HEK293 (cell line): ENCODE measurements at regions not wholly inside any gene's neighbourhood (a gene's known extent, or its start where the extent isn't known, plus 50 kb on each side); places are given as distances from the start of the nearest gene placed in this dataset.

Source experiments
- MZF1 ChIP-seq: fragments of 450-650 bp; formaldehyde crosslinking; IDR thresholded peaks from 2 replicates; pipeline ENCODE4 v1.5.1; 2017; ENCODE audit warnings: missing biosample characterization, missing genetic modification characterization, borderline replicate concordance
- ZBTB20 ChIP-seq: fragments of 450-650 bp; formaldehyde crosslinking; IDR thresholded peaks from 2 replicates; pipeline ENCODE4 v1.5.1; 2016; ENCODE audit warnings: missing biosample characterization, missing genetic modification characterization
- ZFP37 ChIP-seq: fragments of 450-650 bp; formaldehyde crosslinking; IDR thresholded peaks from 2 replicates; pipeline ENCODE4 v1.5.1; 2016; ENCODE audit warnings: missing biosample characterization, missing genetic modification characterization
- ZNF266 ChIP-seq: fragments of 450-650 bp; formaldehyde crosslinking; IDR thresholded peaks from 2 replicates; pipeline ENCODE4 v1.5.1; 2016; ENCODE audit warnings: missing biosample characterization, missing genetic modification characterization, low read depth
- ZNF350 ChIP-seq: fragments of 450-650 bp; formaldehyde crosslinking; IDR thresholded peaks from 2 replicates; pipeline ENCODE4 v1.5.0; 2017; ENCODE audit warnings: missing biosample characterization, mild to moderate bottlenecking, missing genetic modification characterization
- ZNF529 ChIP-seq: fragments of 450-650 bp; formaldehyde crosslinking; IDR thresholded peaks from 2 replicates; pipeline ENCODE4 v1.5.1; 2017; ENCODE audit warnings: missing genetic modification characterization, missing biosample characterization; ENCODE audit not compliant: insufficient replicate concordance
- TF ChIP-seq, protein P1 (sequence below): fragments of 450-650 bp; formaldehyde crosslinking; IDR thresholded peaks from 2 replicates; pipeline ENCODE4 v1.5.1; 2016; ENCODE audit warnings: missing biosample characterization, missing genetic modification characterization

- TF ChIP-seq, protein P1, sequence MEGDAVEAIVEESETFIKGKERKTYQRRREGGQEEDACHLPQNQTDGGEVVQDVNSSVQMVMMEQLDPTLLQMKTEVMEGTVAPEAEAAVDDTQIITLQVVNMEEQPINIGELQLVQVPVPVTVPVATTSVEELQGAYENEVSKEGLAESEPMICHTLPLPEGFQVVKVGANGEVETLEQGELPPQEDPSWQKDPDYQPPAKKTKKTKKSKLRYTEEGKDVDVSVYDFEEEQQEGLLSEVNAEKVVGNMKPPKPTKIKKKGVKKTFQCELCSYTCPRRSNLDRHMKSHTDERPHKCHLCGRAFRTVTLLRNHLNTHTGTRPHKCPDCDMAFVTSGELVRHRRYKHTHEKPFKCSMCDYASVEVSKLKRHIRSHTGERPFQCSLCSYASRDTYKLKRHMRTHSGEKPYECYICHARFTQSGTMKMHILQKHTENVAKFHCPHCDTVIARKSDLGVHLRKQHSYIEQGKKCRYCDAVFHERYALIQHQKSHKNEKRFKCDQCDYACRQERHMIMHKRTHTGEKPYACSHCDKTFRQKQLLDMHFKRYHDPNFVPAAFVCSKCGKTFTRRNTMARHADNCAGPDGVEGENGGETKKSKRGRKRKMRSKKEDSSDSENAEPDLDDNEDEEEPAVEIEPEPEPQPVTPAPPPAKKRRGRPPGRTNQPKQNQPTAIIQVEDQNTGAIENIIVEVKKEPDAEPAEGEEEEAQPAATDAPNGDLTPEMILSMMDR (tag by site-specific recombination) = no peak
- TF ChIP-seq MZF1 (tag by site-specific recombination) (no peak), ZNF529 (tag by site-specific recombination) (no peak), ZFP37 (no peak), ZNF266 (tag by site-specific recombination) (no peak), ZNF350 (tag by site-specific recombination) (no peak), ZBTB20 (no peak)
Measured at GRCh38 chr14:106809615-106810014, 1283.2 kb downstream of the TMEM121 start.
